Colonic mucosa (tissue), 4 donors: ENCODE measurements at regions not wholly inside any gene's neighbourhood (a gene's known extent, or its start where the extent isn't known, plus 50 kb on each side); places are given as distances from the start of the nearest gene placed in this dataset.

Source experiments
- DNase-seq: peaks from one replicate; pipeline ENCODE4 v3.0.0-alpha.2; 2020
- H3K27ac ChIP-seq: fragments of 200-600 bp; one replicate; pipeline ENCODE4 v1.8.0; 2021
- H3K27me3 ChIP-seq: fragments of 200-600 bp; one replicate; pipeline ENCODE4 v1.8.0; 2021
- H3K36me3 ChIP-seq: fragments of 200-600 bp; one replicate; pipeline ENCODE4 v1.8.0; 2021
- H3K4me1 ChIP-seq: fragments of 200-600 bp; one replicate; pipeline ENCODE4 v1.8.0; 2021; ENCODE audit warnings: mild to moderate bottlenecking
- H3K4me3 ChIP-seq: fragments of 200-600 bp; one replicate; pipeline ENCODE4 v1.8.0; 2021
- H3K9ac ChIP-seq, 2 donors: one replicate each; pipeline ENCODE4 v1.7.0; 2013; ENCODE audit warnings: control low read depth in 2 of 2, low read depth in 2 of 2, low read length in 2 of 2
- H3K9me3 ChIP-seq: fragments of 200-600 bp; one replicate; pipeline ENCODE4 v1.8.0; 2021
- intact Hi-C: fragments of 100-400 bp; cut with DNase I; formaldehyde crosslinking; loops from one replicate; pipeline ENCODE4 v1.14.1; 2022
- TF ChIP-seq, protein P1 (sequence below): fragments of 200-600 bp; IDR thresholded peaks from one replicate; pipeline ENCODE4 v1.8.0; 2022; ENCODE audit warnings: antibody characterized with exemption, mild to moderate bottlenecking
- donor health status: healthy.
- donor health status: DM: no; HTN: no; CAD: no.
- donor health status: DM: no; HTN: no; CAD: no.

DNA sequence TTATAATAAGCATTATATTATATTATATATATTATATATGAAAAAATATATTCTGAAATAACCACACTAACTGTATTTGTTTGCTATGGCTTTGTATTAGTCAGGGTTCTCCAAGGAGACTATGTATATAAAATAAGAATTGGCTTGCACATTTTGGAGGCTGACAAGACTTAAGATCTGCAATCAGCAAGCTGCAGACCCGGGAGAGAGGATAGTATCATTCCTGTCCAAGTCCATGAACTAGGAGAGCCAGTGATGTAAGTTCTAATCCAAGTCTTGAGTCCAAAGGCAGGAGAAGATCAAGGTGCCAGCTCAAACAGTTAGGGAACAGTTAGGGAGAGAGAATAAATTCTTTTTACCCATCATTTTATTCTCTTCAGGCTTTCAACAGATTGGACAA, 639.5 kb downstream of the PLPP3 start:
- H3K27ac ChIP-seq: no peak overlapping the region
- no peak overlapping the region for H3K4me3 ChIP-seq
- TF ChIP-seq, protein P1, sequence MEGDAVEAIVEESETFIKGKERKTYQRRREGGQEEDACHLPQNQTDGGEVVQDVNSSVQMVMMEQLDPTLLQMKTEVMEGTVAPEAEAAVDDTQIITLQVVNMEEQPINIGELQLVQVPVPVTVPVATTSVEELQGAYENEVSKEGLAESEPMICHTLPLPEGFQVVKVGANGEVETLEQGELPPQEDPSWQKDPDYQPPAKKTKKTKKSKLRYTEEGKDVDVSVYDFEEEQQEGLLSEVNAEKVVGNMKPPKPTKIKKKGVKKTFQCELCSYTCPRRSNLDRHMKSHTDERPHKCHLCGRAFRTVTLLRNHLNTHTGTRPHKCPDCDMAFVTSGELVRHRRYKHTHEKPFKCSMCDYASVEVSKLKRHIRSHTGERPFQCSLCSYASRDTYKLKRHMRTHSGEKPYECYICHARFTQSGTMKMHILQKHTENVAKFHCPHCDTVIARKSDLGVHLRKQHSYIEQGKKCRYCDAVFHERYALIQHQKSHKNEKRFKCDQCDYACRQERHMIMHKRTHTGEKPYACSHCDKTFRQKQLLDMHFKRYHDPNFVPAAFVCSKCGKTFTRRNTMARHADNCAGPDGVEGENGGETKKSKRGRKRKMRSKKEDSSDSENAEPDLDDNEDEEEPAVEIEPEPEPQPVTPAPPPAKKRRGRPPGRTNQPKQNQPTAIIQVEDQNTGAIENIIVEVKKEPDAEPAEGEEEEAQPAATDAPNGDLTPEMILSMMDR: no peak
- intact Hi-C loops: no loop called here
- H3K36me3 ChIP-seq: no peaks in the 10 kb centered on the region
- no peak overlapping the region for H3K9ac ChIP-seq
- no peaks in the 10 kb centered on the region for H3K9me3 ChIP-seq
- no peaks in the 10 kb centered on the region for H3K27me3 ChIP-seq
- no peak for DNase-seq
- H3K4me1 ChIP-seq: no peaks in the 10 kb centered on the region

DNA sequence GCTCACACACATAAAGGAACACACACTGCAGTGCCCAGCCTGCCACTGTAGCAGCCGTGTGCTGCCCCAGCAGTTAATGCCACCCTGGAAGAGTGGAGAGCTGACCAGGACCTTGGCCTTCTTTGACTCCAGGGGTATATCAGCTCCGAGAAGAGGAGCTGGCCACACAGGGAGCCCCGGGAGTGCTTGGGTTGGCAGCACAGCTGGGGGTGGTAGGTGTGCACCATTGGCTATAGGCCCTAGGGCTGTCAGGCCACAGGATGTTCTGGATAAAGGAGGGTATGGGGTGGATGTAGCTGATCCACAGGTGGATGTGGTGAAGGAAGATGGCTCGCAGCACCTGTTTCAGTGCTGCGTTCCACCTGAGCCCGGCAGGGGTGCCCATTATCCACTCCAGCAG, 640.5 kb downstream of the PLPP3 start:
- TF ChIP-seq, protein P1: no peak
- H3K9me3 ChIP-seq: no peaks in the 10 kb centered on the region
- intact Hi-C loops: no loop called here
- H3K27ac ChIP-seq: no peak overlapping the region
- H3K27me3 ChIP-seq: no peaks in the 10 kb centered on the region
- peak overlapping the region in 1 of 2 donors; percentile 2 for H3K9ac ChIP-seq
- DNase-seq: no peak
- no peaks in the 10 kb centered on the region for H3K4me1 ChIP-seq
- no peak overlapping the region for H3K4me3 ChIP-seq
- no peaks in the 10 kb centered on the region for H3K36me3 ChIP-seq

DNA sequence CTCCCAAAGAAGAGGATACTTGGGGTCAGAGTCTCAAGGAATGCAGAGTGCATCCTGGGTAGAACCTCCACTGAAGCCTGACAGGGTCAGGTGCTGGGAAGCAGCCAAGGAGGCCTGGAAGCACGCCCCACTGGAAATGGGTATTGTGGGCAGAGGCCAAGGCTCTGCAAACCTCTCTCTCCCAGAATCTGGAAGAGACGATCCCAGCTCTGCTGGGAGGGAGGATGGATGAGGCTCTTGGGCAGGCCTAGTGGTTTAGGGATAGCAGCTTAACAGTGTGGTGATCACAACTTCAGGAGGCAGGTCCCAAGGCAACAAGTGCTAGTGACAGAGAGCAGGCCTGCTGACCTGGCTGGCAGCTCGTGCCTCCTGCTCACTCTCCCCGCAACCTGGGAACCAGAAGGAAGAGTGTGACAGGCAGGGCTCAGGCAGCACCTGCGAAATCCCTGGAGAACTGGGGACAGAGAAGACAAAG, 641.0 kb downstream of the PLPP3 start:
- intact Hi-C loops: no loop called here
- no peak for DNase-seq
- Histone ChIP-seq H3K9me3 (no peaks in the 10 kb centered on the region), H3K4me3 (no peak overlapping the region), H3K4me1 (no peaks in the 10 kb centered on the region), H3K27ac (no peak overlapping the region), H3K27me3 (no peaks in the 10 kb centered on the region), H3K9ac (peak overlapping the region in 1 of 2 donors; percentile 2), H3K36me3 (no peaks in the 10 kb centered on the region)
- TF ChIP-seq, protein P1: no peak

DNA sequence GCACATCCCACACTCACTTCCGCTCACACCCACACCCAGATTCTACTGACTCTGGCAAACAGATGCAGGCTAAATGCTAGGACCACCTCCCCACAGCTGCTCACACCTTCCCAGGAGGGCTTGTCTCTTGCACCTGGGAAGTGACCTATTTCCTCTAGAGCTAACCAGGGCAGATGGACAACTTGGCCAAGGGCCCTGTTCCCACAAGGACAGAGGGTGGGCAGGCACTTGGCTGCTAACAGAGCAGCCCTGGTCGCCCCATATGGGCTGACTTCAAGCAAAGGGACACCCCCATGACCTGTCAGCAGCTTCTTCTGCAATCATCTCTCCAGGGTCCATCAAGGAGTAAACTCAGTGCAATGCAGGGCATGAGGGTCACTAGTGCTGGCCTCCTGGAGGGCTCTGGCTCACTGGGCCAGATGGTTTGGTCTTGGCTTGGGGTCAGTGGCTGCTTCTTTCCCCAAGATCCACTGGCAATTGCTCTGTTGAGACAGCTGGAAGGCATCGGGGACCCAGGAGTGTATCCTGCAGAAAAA, 641.5 kb downstream of the PLPP3 start:
- no peak overlapping the region for H3K27ac ChIP-seq
- H3K9me3 ChIP-seq: no peaks in the 10 kb centered on the region
- H3K9ac ChIP-seq: no peak overlapping the region
- no peak overlapping the region for H3K4me3 ChIP-seq
- H3K27me3 ChIP-seq: no peaks in the 10 kb centered on the region
- intact Hi-C loops: no loop called here
- no peaks in the 10 kb centered on the region for H3K36me3 ChIP-seq
- TF ChIP-seq, protein P1: no peak
- H3K4me1 ChIP-seq: no peaks in the 10 kb centered on the region
- no peak for DNase-seq

DNA sequence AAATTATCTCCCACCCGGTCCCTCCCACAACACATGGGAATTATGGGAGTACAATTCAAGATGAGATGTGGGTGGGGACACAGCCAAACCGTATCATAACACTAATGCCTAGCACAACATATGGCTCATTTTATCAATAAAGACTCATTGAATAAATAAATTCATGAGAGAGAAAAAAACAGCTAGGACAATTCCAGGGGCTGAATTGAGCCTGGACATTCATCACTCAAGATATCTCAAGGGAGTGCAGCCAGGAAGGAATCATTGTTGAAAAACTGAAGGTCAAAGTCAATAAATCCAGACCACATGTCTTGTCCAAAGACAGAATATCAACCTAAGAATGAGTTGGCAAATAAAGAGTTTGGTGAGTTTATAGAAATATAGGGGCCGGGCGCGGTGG, 644.1 kb downstream of the PLPP3 start:
- H3K27ac ChIP-seq: no peak overlapping the region
- no peaks in the 10 kb centered on the region for H3K36me3 ChIP-seq
- DNase-seq: no peak
- no peak overlapping the region for H3K9ac ChIP-seq
- intact Hi-C loops: no loop called here
- TF ChIP-seq, protein P1: no peak
- no peaks in the 10 kb centered on the region for H3K4me1 ChIP-seq
- no peak overlapping the region for H3K4me3 ChIP-seq
- H3K9me3 ChIP-seq: no peaks in the 10 kb centered on the region
- no peaks in the 10 kb centered on the region for H3K27me3 ChIP-seq
